Peyer's patch (tissue), 4 donors: ENCODE measurements at regions not wholly inside any gene's neighbourhood (a gene's known extent, or its start where the extent isn't known, plus 50 kb on each side); places are given as distances from the start of the nearest gene placed in this dataset.

Experiments used
- DNase-seq, 3 donors: peaks; one replicate each; pipeline ENCODE4 v3.0.0-alpha.2; 2017 to 2019
- H3K27ac ChIP-seq, 4 donors: fragments of 200-600 bp; sonication (generic); one replicate each; pipeline ENCODE4 v1.5.1; 2016 to 2019
- H3K27me3 ChIP-seq, 2 donors: fragments of 200-600 bp; sonication (generic); one replicate each; pipeline ENCODE4 v1.5.1; 2019
- H3K36me3 ChIP-seq, 3 donors: fragments of 200-600 bp; sonication (generic); one replicate each; pipeline ENCODE4 v1.5.1; 2016 to 2019
- H3K4me1 ChIP-seq, 4 donors: fragments of 200-600 bp; sonication (generic); one replicate each; pipeline ENCODE4 v1.5.1; 2016 to 2019
- H3K4me3 ChIP-seq, 4 donors: fragments of 200-600 bp; sonication (generic); 1 replicate in 3 of 4; 2 replicates in 1 of 4; pipeline ENCODE4 v1.5.1; 2016 to 2019; ENCODE audit warnings: mild to moderate bottlenecking in 1 of 4
- H3K9me3 ChIP-seq, 4 donors: fragments of 200-600 bp; sonication (generic); one replicate each; pipeline ENCODE4 v1.5.1; 2016 to 2019; ENCODE audit warnings: mild to moderate bottlenecking in 1 of 4
- POLR2A ChIP-seq, 2 donors: fragments of 450-650 bp; IDR thresholded peaks; one replicate each; pipeline ENCODE4 v1.5.1; 2017; ENCODE audit warnings: antibody characterized with exemption in 2 of 2, mild to moderate bottlenecking in 2 of 2, moderate library complexity in 2 of 2
- TF ChIP-seq, protein P1 (sequence below), 6 experiments: fragments of 450-650 bp in 4 of 6; fragments of 200-600 bp in 2 of 6; sonication (generic) in 1 of 6; IDR thresholded peaks; one replicate each; pipeline ENCODE4 v1.5.1; 2017 to 2019; ENCODE audit warnings: antibody characterized with exemption in 6 of 6, mild to moderate bottlenecking in 3 of 6, moderate library complexity in 1 of 6

DNA sequence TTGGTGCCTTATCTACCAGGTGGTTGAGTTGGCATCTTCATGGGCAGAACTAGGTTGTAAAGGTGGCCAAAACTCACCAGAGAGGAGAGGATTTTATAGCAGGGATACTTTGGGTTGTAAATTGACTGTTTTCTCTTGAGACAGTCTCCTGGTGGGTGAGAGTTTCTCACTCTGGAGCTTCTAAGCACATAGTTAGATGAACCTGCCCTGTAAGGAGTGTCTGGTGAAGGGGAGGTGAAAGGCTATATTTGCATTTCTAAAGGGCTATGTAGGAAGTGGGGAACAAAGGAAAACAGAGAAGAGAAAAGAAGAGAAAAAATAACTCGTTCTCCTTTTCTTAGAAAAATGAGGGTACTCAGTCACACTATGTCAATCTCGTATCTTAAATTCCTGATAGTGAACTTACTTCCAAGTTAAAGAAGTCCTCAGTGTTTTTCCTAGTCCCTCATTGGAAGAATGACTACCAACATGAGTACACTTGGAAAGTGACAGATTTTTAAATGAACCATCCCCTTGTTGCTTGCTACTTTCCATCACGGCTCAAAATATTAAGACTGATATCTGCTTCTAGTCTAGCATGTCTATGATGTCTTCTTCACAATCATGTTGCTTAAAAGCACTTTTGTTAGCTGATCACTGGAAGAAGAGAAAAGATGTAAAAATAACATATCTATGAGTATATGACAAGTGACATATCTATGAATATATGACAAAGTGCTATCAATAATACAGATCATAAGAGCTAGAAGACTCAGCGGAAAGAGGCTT, 113.8 kb upstream of the P2RY1 start:
- DNase-seq: no peak
- Histone ChIP-seq H3K4me3 (no peak overlapping the region), H3K36me3 (no peaks in the 10 kb centered on the region), H3K27me3 (no peaks in the 10 kb centered on the region), H3K9me3 (no peaks in the 10 kb centered on the region), H3K4me1 (peaks cover 0 to 14% (median 0%) of the 10 kb centered on the region in 4 donors), H3K27ac (no peak overlapping the region)
- no peak for TF ChIP-seq POLR2A (IDR thresholded peaks at IDR 0.05)
- TF ChIP-seq, protein P1, sequence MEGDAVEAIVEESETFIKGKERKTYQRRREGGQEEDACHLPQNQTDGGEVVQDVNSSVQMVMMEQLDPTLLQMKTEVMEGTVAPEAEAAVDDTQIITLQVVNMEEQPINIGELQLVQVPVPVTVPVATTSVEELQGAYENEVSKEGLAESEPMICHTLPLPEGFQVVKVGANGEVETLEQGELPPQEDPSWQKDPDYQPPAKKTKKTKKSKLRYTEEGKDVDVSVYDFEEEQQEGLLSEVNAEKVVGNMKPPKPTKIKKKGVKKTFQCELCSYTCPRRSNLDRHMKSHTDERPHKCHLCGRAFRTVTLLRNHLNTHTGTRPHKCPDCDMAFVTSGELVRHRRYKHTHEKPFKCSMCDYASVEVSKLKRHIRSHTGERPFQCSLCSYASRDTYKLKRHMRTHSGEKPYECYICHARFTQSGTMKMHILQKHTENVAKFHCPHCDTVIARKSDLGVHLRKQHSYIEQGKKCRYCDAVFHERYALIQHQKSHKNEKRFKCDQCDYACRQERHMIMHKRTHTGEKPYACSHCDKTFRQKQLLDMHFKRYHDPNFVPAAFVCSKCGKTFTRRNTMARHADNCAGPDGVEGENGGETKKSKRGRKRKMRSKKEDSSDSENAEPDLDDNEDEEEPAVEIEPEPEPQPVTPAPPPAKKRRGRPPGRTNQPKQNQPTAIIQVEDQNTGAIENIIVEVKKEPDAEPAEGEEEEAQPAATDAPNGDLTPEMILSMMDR (IDR thresholded peaks at IDR 0.05): no peak

DNA sequence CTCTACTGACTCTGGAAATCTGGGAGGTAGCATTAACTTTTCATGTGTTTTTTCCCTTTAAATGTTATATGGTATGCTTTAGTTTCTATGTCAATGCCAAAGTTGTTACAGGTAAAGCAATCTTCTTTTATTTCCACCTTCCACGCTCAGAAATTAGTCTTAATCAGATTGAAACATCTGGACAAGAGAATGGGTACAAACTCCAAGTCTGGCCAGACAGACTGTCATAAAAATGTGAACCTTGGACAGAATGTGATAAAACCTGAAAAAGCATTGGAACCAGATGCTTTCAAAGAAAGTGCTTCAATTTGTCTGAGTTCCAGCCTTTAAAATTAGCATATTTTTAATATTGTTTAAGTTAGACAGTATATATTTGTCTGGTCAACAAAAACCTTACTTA, 110.7 kb upstream of the P2RY1 start:
- Histone ChIP-seq H3K9me3 (no peaks in the 10 kb centered on the region), H3K27me3 (no peaks in the 10 kb centered on the region), H3K36me3 (no peaks in the 10 kb centered on the region), H3K4me1 (peaks cover 0 to 7% (median 0%) of the 10 kb centered on the region in 4 donors), H3K27ac (no peak overlapping the region), H3K4me3 (no peak overlapping the region)
- no peak for TF ChIP-seq POLR2A (IDR thresholded peaks at IDR 0.05)
- TF ChIP-seq, protein P1 (IDR thresholded peaks at IDR 0.05): no peak
- peak in 1 of 3 donors; percentile 50 for DNase-seq

DNA sequence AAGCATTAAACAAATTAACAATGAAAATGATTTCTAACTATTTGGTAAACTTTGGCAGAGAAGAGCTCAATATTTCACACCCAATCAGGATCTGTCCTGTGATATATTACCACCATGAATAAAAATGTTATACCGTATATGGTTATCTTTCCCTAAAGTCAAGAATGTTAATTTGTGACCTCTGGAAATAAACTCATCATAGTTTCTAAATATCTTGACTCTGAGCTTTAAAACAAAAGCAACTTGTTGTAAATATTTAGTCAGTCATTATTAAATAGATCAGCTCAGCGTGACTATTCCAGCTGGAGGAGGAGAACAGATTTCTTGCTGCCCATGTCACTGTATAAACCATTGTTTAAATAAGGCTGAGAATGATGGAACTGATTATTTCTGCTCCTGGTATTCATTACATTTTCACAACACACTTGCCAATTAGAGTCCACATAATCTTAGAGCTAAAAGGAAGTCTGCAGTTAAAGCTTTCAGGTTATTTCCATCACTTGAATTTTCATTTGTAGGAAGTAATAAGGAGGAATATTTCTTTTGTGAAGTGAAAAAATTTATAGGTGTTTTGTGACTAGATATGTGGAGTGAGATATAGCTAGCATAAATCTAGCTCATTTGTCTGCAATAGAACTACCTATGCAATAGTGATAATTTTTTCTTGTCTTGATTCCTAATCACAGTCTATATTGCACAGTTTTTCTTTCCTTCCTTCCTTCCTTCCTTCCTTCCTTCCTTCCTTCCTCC, 106.5 kb upstream of the P2RY1 start:
- TF ChIP-seq POLR2A (IDR thresholded peaks at IDR 0.05): no peak
- TF ChIP-seq, protein P1 (IDR thresholded peaks at IDR 0.05): no peak
- Histone ChIP-seq H3K9me3 (no peaks in the 10 kb centered on the region), H3K36me3 (no peaks in the 10 kb centered on the region), H3K27me3 (no peaks in the 10 kb centered on the region), H3K4me1 (peaks cover 0 to 7% (median 0%) of the 10 kb centered on the region in 4 donors), H3K27ac (no peak overlapping the region), H3K4me3 (no peak overlapping the region)
- DNase-seq: no peak

DNA sequence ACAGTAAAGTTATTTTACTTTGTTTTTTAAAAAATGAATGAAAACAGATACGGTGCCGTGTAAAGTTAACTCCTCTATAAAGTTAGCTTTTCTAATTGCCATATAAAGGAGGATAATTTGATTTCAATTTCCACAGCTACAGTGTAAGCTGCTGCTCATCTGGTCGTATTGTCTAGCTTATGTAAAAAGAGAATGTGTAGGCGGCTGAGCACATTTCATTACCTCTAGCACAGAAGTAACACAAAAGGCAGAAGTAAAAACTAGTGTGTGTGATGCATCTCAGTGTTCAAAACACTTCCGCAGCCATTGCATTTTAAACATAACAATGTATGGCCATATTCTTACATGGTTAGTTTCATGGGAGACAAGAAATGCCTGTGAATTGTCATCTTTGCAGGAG, 105.0 kb upstream of the P2RY1 start:
- H3K4me3 ChIP-seq: no peak overlapping the region
- TF ChIP-seq, protein P1 (IDR thresholded peaks at IDR 0.05): no peak
- TF ChIP-seq POLR2A (IDR thresholded peaks at IDR 0.05): no peak
- no peak for DNase-seq
- H3K36me3 ChIP-seq: no peaks in the 10 kb centered on the region
- no peaks in the 10 kb centered on the region for H3K27me3 ChIP-seq
- no peak overlapping the region for H3K27ac ChIP-seq
- no peaks in the 10 kb centered on the region for H3K4me1 ChIP-seq
- H3K9me3 ChIP-seq: no peaks in the 10 kb centered on the region

- DNase-seq: no peak
- Histone ChIP-seq H3K9me3 (no peaks in the 10 kb centered on the region), H3K4me3 (no peak overlapping the region), H3K27me3 (no peaks in the 10 kb centered on the region), H3K36me3 (no peaks in the 10 kb centered on the region), H3K27ac (no peak overlapping the region), H3K4me1 (no peaks in the 10 kb centered on the region)
- no peak for TF ChIP-seq POLR2A (IDR thresholded peaks at IDR 0.05)
- TF ChIP-seq, protein P1 (IDR thresholded peaks at IDR 0.05): no peak
Observed at GRCh38 chr3:152731511-152731910, 103.4 kb upstream of the P2RY1 start.
